ENCODE measurements at regions not wholly inside any gene's neighbourhood (a gene's known extent, or its start where the extent isn't known, plus 50 kb on each side); places are given as distances from the start of the nearest gene placed in this dataset.

DNA sequence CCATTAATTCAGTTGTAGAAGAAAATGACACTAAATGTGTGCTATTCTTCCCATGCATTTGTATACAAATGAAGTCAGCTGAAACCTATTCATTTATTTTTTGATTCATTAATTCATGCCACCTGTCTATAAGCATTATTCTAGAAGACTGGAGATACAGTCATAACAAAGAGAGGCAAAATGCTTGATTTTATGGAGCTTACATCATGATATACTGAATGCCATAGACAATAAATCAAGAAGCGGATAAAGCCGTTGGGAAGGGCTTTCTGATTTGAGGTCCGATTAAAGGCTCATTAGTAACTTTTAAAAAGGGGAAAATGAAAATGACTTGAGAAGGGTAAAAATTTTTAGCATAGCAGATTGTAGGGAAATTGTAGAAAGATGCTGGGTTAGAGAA is 494.9 kb downstream of the RERGL start:
- Histone ChIP-seq H3K27me3 (ENCODE audit: control insufficient read depth, insufficient read depth, low read length) (no peaks in the 10 kb centered on the region), H3K4me1 (ENCODE audit: control insufficient read depth in 2 of 3, insufficient read depth in 2 of 3, low read depth in 1 of 3, low read length in 3 of 3) (no peaks in the 10 kb centered on the region), H3K9me3 (ENCODE audit: control insufficient read depth in 2 of 3, insufficient read depth in 1 of 3, low read length in 3 of 3) (no peaks in the 10 kb centered on the region), H3K9ac (ENCODE audit: low read length in 3 of 3) (no peak overlapping the region), H3K27ac (ENCODE audit: low read depth in 2 of 2, low read length in 2 of 2) (no peak overlapping the region), H3K4me3 (ENCODE audit: low read length in 3 of 3) (no peak overlapping the region), H3K36me3 (ENCODE audit: control insufficient read depth in 2 of 3, insufficient read depth in 3 of 3, low read length in 3 of 3) (no peaks in the 10 kb centered on the region)
- DNase-seq (no peak), FAIRE-seq (no peak)
- TF ChIP-seq, protein P1, sequence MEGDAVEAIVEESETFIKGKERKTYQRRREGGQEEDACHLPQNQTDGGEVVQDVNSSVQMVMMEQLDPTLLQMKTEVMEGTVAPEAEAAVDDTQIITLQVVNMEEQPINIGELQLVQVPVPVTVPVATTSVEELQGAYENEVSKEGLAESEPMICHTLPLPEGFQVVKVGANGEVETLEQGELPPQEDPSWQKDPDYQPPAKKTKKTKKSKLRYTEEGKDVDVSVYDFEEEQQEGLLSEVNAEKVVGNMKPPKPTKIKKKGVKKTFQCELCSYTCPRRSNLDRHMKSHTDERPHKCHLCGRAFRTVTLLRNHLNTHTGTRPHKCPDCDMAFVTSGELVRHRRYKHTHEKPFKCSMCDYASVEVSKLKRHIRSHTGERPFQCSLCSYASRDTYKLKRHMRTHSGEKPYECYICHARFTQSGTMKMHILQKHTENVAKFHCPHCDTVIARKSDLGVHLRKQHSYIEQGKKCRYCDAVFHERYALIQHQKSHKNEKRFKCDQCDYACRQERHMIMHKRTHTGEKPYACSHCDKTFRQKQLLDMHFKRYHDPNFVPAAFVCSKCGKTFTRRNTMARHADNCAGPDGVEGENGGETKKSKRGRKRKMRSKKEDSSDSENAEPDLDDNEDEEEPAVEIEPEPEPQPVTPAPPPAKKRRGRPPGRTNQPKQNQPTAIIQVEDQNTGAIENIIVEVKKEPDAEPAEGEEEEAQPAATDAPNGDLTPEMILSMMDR (IDR thresholded peaks at IDR 0.05; ENCODE audit: borderline replicate concordance, extremely low read depth, insufficient read depth): no peak
- intact Hi-C loops (cut with DNase I): no loop called here

DNA sequence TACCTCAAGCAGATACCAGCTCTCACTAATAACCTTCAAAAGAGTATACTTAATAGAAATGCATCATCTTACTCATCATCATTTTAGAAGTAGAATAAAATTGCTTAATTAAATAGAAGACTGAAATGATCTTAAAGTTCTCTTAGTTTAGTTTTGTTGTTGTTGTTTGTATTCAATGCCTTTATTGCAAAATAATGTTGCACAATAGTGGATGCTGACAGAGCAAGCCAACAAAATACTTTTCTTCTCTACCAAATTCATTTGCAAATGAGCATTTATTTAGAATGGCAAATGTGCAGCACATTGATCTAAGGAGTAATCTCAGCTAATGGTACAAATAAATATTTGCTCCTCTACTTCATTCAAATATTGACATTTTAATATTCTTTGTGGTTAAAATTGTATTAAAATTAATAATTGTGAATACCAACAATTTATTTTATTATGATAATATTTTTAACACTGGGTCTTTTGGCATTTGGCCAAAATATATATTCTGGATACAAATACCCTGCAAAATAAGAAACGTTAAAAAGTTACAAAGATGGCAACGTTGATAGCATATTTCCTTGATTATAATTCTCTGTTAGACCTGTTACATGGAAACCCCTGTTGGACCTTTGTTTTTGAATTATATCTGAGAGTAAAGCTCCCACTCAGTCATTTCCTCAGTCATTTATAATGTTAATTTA is 496.1 kb downstream of the RERGL start:
- H3K27ac ChIP-seq (ENCODE audit: low read depth in 2 of 2, low read length in 2 of 2): no peak overlapping the region
- DNase-seq (no peak), FAIRE-seq (no peak)

DNA sequence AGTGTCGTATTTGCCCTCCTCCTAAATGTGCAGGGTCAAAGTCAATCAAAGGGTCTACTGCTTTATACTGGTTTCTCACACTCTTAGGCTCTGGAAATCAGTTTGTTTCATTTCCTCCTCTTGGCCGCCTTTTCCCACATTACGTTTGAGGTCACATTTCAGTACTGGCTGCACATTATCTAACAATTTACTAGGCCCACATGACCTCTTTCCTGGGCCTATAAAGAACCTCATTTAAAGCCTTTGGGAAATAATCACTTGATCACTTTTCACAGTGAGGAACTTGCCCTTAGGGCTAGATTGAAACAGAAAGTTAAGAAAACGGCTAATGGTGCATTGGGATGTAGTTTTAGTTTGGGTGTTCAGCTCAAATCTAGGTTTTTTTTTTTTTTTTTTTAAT is 497.5 kb downstream of the RERGL start:
- no peaks in the 10 kb centered on the region for H3K4me1 ChIP-seq (ENCODE audit: control insufficient read depth in 2 of 3, insufficient read depth in 2 of 3, low read depth in 1 of 3, low read length in 3 of 3)
- H3K36me3 ChIP-seq (ENCODE audit: control insufficient read depth in 2 of 3, insufficient read depth in 3 of 3, low read length in 3 of 3): no peaks in the 10 kb centered on the region
- H3K27me3 ChIP-seq (ENCODE audit: control insufficient read depth, insufficient read depth, low read length): no peaks in the 10 kb centered on the region
- no peak for FAIRE-seq
- peak in 2 of 5 donors; percentile 2 to 3 for DNase-seq
- H3K9ac ChIP-seq (ENCODE audit: low read length in 3 of 3): no peak overlapping the region
- H3K27ac ChIP-seq (ENCODE audit: low read depth in 2 of 2, low read length in 2 of 2): no peak overlapping the region
- intact Hi-C loops (cut with DNase I): no loop called here
- H3K4me3 ChIP-seq (ENCODE audit: low read length in 3 of 3): no peak overlapping the region
- no peaks in the 10 kb centered on the region for H3K9me3 ChIP-seq (ENCODE audit: control insufficient read depth in 2 of 3, insufficient read depth in 1 of 3, low read length in 3 of 3)
- TF ChIP-seq, protein P1 (IDR thresholded peaks at IDR 0.05; ENCODE audit: borderline replicate concordance, extremely low read depth, insufficient read depth): no peak

More for the DNA sequence above, 496.1 kb downstream of the RERGL start:
- H3K27me3 ChIP-seq (ENCODE audit: control insufficient read depth, insufficient read depth, low read length): no peaks in the 10 kb centered on the region
- H3K9ac ChIP-seq (ENCODE audit: low read length in 3 of 3): no peak overlapping the region
- TF ChIP-seq, protein P1 (IDR thresholded peaks at IDR 0.05; ENCODE audit: borderline replicate concordance, extremely low read depth, insufficient read depth): no peak
- no peaks in the 10 kb centered on the region for H3K9me3 ChIP-seq (ENCODE audit: control insufficient read depth in 2 of 3, insufficient read depth in 1 of 3, low read length in 3 of 3)
- no peak overlapping the region for H3K4me3 ChIP-seq (ENCODE audit: low read length in 3 of 3)
- no peaks in the 10 kb centered on the region for H3K4me1 ChIP-seq (ENCODE audit: control insufficient read depth in 2 of 3, insufficient read depth in 2 of 3, low read depth in 1 of 3, low read length in 3 of 3)
- no peaks in the 10 kb centered on the region for H3K36me3 ChIP-seq (ENCODE audit: control insufficient read depth in 2 of 3, insufficient read depth in 3 of 3, low read length in 3 of 3)
- intact Hi-C loops (cut with DNase I): no loop called here

Measured in kidney (tissue), 13 donors.